SHP77 (cell line): ENCODE measurements at regions not wholly inside any gene's neighbourhood (a gene's known extent, or its start where the extent isn't known, plus 50 kb on each side); places are given as distances from the start of the nearest gene placed in this dataset.
A peak's percentile ranks its signal among the peaks of the same experiment; 100 is the strongest.
"Not testable (repeated sequence)": the region's sequence is repeated elsewhere in the genome, so short reads cannot be mapped to it uniquely, and the experiment has no call there.

Experiments
- DNase-seq, 2 experiments: peaks; one replicate each; lab custom pipeline; 2025; lab: John Stamatoyannopoulos, UW

DNA sequence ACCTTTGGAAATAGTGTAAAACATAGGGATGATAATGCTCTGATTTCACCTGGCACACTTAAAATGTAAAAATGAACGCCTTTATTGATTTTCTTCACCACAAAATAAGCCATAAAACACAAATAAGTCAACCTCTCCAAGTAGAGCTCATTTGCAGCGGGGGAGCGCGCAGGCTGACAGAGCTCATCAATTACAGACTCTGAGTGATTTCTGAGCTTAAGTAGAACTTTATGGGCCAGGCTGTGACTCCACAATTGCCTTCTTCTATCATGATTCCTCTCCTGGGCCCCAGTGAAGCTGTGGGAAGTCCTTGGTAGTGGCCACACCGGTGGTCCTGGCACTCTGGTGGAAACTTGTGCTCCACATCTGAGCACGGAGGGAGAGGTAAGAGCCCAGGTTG is 789.0 kb upstream of the RAB6C start:
- no peak for DNase-seq

DNA sequence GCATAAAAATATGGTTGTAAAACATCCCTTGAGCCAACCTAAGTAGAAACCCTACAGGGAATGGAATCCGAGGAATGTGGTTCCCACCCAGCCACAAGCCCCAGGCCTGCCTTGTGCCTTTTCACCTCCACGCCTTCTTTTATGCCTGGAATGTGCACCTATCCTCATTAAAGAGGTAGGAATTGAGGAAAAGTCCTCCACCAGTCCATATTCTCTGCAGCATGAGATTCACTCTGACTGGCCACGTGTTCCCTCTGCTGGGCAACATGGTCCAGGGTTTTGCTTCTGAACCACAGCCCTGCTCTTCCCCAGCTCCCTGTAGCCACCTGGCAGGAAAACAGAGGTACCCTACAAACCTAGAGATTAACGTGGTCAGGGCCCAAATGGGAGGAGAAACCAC is 787.9 kb upstream of the RAB6C start:
- DNase-seq, result no peak

DNA sequence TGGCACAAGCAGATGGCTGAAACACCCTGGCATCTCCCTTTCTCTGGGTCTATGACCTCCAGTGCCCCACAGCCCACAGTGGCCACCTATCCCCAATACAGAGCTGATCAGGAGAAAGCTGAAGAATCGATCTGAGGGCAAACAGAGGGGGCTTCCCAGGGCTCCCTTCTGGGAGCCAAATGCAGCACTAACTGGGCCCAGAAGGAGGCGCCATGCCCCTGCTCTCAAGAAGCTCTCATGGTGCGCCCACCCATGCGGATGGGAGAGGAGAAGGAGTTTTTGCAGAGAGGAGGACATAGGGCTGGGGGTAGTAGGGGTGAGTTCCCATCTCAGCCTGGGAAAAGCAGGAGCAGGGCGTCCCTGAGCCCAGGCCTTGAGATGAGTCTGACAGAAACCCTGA is 787.3 kb upstream of the RAB6C start:
- DNase-seq, result no peak

DNA sequence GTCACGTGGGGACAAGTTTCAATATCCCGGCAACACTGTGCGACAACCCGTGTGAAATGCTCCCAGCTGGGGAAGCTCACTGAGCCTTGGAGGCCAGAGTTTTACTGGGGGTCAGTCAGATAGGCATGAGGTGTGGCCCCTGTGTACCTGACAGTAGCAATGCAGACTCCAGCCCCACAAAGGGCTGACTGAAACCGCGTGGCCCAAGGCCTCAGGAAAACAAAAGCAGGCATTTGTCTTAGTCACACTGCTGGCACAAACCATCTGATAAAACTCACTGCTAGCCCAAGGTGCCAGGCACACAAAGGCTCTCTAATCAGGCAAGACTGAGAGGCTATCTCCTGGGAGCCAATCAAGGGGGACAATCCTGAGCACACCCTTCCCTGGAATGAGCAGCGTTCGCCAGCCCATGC is 786.6 kb upstream of the RAB6C start:
- no peak for DNase-seq

DNA sequence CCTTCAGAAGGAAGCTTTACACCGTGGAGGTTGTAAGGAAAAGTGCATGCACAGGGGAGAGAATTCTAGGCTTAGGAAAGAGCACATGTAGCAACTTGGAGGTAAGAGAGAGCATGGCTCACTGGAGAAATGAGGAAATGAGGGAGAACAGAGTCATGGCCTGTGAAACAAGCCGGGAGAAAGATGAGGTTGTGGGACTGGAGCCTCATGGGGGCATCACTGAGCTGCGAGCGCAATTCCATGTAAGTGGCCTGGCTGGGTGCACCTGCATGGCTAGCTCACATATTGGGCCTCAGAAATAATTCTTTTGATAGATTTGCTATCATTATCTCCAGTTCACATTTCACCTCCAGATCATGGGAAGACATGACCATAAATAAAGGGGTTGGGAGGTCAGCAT is 785.5 kb upstream of the RAB6C start:
- DNase-seq, result no peak

DNA sequence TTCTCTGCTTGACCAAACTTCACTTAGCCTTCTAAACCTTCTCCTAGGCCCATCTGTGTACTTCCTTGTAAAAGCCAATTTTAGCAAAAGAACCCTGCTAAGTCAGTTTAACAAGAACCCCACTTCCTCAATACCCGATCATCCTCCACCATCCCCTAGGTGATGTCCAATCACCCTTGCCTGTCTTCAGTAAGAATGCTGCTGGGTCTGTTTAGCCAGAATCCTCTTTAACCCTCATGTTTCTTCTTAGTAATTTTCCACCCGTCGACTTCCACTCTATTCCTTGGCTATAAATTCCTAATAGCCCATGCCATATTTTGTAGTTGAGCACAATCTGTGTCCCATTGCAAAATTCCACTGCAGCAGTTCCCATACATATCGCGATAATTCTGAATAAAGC is 780.0 kb upstream of the RAB6C start:
- no peak for DNase-seq

DNA sequence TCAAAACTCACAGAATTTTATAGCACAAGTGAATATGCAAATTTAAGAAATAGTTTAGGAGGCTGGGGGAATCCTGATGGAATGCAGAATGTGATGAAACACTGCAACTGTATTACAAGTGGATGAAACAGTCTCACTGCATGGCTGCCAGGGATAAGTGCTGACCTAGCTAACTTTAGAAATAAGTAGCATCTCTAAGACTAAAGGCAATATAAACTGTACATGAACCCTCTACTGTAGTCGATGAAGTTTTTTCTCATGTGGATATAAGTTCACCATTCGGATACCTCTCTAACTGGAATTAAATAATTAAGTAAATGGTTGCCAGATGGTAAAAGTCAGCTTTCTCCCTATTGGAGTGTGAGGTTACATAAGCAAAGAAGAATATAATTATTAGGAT is 777.8 kb upstream of the RAB6C start:
- DNase-seq, result no peak

DNA sequence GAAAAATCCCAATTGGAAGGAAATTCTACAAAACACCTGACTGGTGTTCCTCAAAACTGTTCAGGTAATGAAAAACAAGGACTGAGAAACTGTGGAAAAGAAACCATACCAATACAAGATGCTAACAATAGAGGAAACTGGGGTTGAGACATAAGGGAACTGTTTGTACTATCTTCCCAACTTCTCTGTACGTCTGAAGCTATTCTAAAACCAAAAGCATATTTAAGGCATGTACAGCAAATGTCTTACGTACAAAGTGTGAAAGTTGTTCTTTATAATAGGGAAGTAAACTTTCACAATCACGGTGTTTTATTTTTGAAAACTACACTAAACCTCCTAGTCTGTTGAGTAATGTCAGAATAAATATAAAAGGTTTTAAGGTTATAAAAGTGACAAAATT is 776.1 kb upstream of the RAB6C start:
- DNase-seq, result no peak

DNA sequence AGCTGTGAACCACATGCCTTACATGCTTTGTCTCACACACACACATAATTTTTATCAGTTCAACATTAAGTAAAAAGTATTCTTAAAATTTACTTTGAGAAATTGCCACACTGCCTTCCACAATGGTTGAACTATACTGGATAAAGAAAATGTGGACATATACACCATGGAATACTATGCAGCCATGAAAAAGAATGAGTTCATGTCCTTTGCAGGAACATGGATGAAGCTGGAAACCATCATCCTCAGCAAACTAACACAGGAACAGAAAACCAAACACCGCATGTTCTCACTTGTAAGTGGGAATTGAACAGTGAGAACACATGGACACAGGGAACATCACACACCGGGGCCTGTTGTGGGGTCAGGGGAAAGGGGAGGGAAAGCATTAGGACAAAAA is 774.9 kb upstream of the RAB6C start:
- not testable (repeated sequence) for DNase-seq

DNA sequence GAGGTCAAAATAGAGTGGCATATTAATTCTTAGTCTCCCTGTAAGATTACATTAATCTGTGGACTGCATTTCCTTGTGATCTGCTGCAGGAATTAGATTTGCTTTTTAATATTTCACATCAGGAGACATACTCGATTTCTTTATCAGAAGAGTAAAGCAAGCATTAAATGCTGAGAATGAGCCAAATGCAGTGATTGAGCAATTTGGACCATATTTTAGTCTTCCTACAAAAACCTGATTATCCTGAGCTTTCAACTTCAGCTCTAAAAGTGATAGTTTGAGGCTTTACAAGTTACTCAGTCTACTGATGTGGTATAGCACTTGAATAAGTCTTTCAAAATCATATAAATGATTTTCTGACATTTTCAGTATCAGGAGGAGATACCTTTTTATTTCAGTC is 774.3 kb upstream of the RAB6C start:
- DNase-seq, result no peak

DNA sequence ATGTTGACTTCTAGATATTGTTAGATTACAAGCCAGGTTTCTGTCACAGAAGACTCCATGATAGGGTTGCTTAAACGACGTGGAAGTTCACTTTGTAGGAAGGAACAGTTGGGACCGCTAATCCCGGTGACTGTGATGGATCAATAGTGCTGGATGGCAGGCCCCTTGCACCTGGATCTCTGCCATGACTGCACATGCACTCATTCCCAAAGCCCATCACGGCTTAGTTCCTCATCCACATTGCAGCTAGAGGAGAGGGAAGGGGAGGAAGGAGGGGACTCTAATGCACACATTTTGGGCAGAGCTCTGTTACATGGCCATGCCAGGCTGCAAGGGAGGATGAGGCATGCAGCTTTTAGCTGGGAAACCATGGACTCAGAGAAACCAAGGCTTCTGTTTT is 773.7 kb upstream of the RAB6C start:
- no peak for DNase-seq

DNA sequence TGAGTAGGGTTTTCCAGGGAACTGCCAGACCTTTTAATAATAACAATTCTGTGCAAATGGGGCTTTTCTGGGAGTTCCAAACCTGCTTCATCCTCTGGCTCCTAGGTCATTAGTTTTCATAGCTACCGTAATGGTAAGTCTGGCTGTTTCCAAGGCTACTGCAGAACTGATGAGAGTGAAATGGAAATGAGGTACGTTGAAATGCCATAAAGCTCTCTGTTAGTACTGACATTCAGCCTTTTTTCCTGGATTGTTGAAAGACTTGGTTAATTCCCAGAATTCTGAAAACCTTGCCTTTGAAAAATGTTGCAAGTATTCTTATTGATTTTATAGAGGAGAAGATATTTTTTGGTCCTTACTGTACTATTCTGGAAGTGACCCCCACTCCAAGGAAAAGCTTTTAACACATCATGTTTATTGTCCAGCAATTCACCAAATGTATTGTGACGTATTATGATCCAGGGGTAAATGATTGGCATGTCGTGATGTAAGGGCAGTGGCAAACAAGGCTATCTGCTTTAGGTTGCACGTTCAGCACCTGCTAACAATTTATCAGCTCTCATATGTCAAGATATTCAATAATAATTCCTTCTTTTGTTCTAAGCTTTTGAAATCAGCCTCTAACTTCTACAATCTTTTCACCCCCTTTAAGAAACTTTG is 767.0 kb upstream of the RAB6C start:
- no peak for DNase-seq

DNA sequence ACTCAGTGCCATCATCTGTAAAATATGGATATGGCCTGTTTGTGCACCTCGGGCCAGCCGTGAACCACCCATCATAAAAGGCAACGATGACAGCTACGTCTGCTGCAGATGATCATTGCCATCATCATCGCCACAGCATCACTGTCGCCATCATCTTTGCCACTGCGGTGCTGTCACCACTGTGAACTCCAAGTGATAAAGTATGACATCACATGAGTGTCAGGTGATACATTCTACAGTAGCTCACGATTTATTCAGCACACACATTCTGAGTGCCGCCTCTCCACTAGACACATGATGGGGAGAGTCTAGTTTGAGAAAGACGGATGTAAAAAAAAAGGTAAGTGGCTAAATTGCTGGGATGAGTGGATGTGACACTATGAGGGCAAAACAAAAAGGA is 755.4 kb upstream of the RAB6C start:
- no peak for DNase-seq

DNA sequence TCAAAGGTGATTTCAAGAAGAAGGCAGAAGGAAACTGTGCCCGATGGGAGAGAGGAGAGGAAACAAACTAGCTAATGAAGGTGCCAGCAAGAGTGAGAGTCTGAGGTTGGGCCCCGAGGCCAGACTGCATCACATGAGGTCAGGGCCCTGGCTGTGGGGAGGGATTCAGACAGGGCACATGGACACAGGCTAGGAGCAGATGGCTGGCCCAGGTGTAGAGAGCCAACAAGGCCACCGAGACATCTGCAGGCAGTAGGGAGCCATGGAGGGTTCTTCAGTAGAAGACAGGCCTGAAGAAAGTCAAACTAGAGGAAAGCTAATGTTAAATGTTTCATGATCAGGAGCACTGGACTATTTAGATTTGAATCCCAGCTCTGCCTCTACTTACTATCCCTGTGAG is 755.0 kb upstream of the RAB6C start:
- DNase-seq, result no peak

DNA sequence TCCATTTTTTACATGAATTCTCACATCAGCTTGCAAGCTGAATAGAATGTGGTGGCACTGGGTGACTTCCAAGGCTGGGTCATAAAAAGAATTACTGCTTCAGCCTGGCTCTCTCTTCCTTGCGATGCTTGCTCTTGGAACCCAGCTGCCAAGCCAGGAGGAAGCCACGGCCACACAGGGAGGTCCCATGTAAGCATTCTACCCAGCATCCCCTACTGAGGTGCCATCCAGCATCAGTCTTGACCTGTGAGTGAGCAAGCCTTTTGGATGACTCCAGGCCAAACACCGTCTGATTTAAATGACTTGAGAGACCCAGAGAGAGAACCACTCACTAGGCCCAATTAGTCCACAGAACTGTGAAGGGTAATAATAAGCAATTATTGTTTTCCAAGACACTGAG is 750.3 kb upstream of the RAB6C start:
- DNase-seq, result no peak

DNA sequence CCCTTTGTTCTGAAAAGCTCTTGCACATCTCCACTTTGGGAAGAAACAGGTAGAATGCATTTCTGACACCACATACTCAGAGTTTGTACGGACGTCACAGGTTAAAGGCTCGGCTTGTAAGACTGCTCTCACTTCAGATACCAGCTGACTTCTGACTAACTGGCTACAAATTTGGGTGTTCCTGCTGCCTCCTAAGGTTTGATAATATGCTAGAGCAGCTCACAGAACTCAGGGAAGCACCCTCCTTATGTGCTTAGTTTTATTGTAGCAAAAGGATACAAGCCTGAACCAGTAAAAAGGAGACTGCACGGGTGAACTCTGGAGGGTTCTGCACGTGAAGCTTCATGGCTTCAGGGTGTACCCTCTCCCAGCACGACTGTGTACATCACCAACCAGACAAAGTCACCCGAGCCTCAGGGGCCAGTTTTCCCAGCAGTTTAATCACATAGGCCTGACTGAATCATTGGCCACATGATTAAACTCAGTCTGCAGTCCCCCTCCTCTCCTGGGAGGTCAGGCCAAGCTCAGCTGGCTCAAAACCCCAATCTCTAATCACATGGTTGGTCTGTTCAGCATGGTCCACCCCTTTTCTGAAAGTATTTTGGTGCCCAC is 749.5 kb upstream of the RAB6C start:
- DNase-seq, result no peak

DNA sequence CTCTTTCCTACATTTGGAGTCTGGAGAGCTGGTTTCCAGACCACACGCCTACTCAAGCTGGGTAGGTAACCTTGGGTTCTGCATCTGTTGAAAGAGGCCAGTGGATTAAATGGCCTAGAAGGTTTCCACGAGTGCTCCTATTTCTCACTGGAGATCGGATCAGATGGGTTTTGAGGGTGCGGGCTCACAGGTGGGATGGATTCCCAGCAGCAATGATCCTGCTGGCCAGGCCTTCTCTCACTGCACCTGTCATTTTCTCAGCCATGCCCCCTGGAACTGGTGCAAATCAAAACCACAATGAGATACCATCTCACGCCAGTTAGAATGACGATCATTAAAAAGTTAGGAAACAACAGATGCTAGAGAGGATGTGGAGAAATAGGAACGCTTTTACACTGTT is 747.5 kb upstream of the RAB6C start:
- DNase-seq, result no peak

DNA sequence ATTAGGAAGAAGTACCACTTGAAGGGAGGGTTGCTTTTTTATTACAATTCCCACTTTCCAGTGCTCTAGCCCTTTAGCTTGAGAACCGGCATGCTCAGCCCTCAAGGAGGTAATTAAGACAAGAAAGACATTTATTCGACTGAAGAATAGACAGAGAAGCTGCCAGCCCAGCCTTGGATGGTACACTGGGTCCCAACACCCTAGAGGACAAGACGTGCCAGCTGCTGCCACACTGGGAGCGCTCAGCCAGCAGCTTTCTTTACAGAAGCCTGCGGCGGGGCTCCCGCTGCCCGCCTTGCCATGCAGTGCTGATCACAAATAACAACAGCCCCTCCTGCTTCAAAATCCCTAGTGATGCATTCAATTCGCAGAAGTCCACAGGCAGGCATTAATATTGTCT is 746.3 kb upstream of the RAB6C start:
- DNase-seq, result no peak

DNA sequence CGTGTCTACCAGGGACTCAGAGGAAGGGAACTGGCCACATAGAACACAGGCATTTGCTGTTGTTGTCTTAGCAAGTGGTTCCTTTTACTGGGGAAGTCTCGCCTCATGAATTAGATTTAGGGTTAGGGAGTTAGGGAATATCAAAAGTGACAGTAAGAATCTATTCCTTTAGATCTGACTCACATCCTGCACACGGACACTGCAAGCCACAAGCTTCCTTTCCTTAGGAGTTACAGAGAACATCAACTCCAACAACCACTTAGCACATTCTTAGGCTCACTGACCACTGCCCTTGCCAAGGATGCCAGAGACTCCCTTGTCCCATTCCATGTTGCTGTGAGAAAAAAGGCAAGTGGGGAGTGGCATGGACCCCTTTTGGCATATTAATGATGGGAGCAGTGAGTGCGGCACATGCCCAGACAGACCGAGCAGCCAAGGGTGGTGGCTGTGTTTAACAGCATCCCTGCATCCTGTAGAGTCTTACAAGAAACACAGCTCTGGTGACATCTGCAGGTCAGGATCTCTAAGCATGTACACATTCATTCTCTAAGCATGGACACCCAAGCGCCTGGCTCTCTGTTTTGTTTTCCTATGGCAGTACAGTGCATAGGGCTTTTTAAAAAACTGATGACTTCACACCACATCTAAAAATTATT is 745.6 kb upstream of the RAB6C start:
- DNase-seq, result peak in 1 of 2 experiments; percentile 3

DNA sequence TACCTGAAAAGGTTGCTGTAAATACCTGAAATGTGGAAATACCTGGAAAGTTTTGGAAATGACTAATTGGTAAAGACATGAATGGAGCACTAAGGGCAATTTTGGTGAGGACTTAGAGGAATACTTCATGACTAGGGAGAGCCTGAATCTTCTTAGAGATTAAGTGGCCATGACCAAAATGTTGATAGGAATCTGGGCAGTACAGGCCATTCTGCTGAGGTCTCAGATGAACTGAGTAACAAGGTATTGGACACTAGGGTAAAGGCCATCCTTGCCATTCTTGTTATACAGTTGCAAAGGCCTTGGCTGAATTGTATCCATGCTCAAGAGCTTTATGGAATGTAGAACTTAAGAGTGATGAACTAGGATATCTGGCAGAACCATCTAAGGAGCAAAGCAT is 742.9 kb upstream of the RAB6C start:
- no peak for DNase-seq

DNA sequence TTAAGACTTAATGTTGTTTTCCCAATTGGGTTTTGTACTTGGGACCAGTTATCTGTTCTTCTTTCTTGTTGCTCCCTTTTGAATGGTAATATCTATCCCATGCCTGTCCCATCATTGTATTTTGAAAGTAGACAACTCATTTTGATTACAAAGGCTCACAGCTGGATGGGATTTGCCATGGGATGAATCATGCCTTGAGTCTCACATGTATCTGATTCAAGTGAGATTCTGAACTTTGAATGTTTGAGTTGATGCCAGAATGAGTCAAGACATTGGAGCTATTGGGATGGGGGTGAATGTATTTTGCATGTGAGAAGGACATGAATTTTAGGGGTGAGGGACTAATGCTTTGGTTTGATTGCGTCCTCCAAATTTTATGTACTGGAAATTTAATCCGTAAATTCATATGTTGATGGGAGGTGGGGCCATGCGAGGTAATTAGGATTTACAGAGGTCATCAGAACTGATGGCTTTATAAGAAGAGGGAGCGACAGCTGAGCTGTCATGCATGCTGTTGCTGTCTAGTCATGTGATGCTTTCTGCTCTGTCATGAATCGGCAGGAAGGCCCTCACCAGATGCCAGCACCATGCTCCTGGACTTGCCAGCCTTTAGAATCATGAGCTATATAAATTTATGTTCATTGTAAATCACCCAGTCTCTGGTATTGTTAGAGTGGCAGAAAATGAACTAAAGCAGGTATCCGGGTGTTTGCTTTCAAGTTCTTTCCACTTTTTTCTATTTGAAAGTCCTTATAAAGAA is 741.3 kb upstream of the RAB6C start:
- DNase-seq, result no peak

DNA sequence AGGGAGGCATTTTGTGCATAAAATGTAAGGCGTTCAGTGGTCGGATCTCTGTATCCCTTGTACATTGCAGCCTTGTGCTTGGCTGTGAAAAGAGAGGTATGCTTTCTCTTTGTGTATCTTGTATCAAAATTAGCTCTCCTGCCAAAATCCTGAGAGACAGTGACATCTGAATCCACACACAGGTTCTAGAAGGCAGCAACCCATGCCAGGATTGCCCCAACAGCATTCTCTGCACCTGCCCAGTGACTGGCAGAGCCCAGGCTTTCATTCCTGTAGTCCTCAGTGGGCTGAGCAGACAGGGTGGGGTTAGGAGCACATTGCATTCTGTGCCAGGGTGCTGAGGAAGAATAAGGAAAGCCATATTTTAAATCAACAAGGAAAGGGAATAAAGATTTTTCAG is 740.3 kb upstream of the RAB6C start:
- no peak for DNase-seq

DNA sequence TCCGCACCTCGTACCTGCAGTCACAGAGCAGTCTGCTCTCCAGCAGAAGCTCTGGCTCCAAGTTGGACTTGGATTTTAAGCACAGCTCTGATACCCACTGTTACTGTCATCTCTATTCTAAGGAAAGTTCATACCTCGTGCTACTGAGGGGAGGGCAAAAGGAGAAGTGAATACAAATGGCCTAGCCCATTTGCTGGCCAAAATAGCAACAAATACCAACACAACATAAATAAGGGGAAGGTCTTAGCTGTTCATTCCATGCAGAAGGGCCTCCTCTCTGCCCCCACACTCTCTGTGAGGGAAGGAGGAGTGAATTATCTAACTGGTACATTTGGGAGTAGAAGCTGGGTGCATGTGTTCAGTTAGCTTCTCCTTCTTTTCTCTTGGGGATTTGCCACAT is 739.4 kb upstream of the RAB6C start:
- no peak for DNase-seq
